ENCODE measurements at regions not wholly inside any gene's neighbourhood (a gene's known extent, or its start where the extent isn't known, plus 50 kb on each side); places are given as distances from the start of the nearest gene placed in this dataset.

- Mint-ChIP-seq H3K4me3 (no peak overlapping the region), H3K4me1 (peaks cover 8% of the 10 kb centered on the region), H3K27ac (no peak overlapping the region), H3K9me3 (no peaks in the 10 kb centered on the region), H3K27me3 (peaks cover 3% of the 10 kb centered on the region), H3K36me3 (no peaks in the 10 kb centered on the region)
- ATAC-seq (ENCODE audit: low read depth) (no peak), DNase-seq (ENCODE audit: low spot score in 2 of 2) (no peak)
Observed at GRCh38 chr11:8830641-8831040, 80.3 kb upstream of the AKIP1 start.

- ATAC-seq (ENCODE audit: low read depth) (no peak), DNase-seq (ENCODE audit: low spot score in 2 of 2) (no peak)
- peaks cover 6% of the 10 kb centered on the region for H3K27me3 Mint-ChIP-seq
- H3K36me3 Mint-ChIP-seq: no peaks in the 10 kb centered on the region
- H3K4me3 Mint-ChIP-seq: no peak overlapping the region
- no peaks in the 10 kb centered on the region for H3K9me3 Mint-ChIP-seq
- peaks cover 8% of the 10 kb centered on the region for H3K4me1 Mint-ChIP-seq
- H3K27ac Mint-ChIP-seq: no peak overlapping the region
Observed at GRCh38 chr11:8831861-8832260, 79.1 kb upstream of the AKIP1 start.

- Mint-ChIP-seq H3K27me3 (peaks cover 6% of the 10 kb centered on the region), H3K4me1 (peaks cover 8% of the 10 kb centered on the region), H3K27ac (no peak overlapping the region), H3K36me3 (no peaks in the 10 kb centered on the region), H3K9me3 (no peaks in the 10 kb centered on the region), H3K4me3 (no peak overlapping the region)
- DNase-seq (ENCODE audit: low spot score in 2 of 2) (no peak), ATAC-seq (ENCODE audit: low read depth) (peak; percentile 93)
Observed at GRCh38 chr11:8832571-8833260, 78.3 kb upstream of the AKIP1 start.

GRCh38 chr11:8833568-8834315 lies 77.2 kb upstream of the AKIP1 start:
- DNase-seq (ENCODE audit: low spot score in 2 of 2) (no peak), ATAC-seq (ENCODE audit: low read depth) (no peak)
- peaks cover 8% of the 10 kb centered on the region for H3K4me1 Mint-ChIP-seq
- peaks cover 11% of the 10 kb centered on the region for H3K27me3 Mint-ChIP-seq
- no peak overlapping the region for H3K27ac Mint-ChIP-seq
- no peaks in the 10 kb centered on the region for H3K36me3 Mint-ChIP-seq
- no peaks in the 10 kb centered on the region for H3K9me3 Mint-ChIP-seq
- H3K4me3 Mint-ChIP-seq: no peak overlapping the region

- peaks cover 8% of the 10 kb centered on the region for H3K4me1 Mint-ChIP-seq
- H3K27me3 Mint-ChIP-seq: peaks cover 11% of the 10 kb centered on the region
- H3K36me3 Mint-ChIP-seq: no peaks in the 10 kb centered on the region
- ATAC-seq (ENCODE audit: low read depth): no peak
- DNase-seq (ENCODE audit: low spot score in 2 of 2): no peak
- H3K27ac Mint-ChIP-seq: no peak overlapping the region
- H3K9me3 Mint-ChIP-seq: no peaks in the 10 kb centered on the region
- H3K4me3 Mint-ChIP-seq: no peak overlapping the region
Observed at GRCh38 chr11:8834379-8834778, 76.6 kb upstream of the AKIP1 start.

- H3K9me3 Mint-ChIP-seq: no peaks in the 10 kb centered on the region
- H3K4me3 Mint-ChIP-seq: no peak overlapping the region
- peaks cover 13% of the 10 kb centered on the region for H3K27me3 Mint-ChIP-seq
- DNase-seq (ENCODE audit: low spot score in 2 of 2) (no peak), ATAC-seq (ENCODE audit: low read depth) (no peak)
- no peaks in the 10 kb centered on the region for H3K36me3 Mint-ChIP-seq
- H3K4me1 Mint-ChIP-seq: peaks cover 2% of the 10 kb centered on the region
- no peak overlapping the region for H3K27ac Mint-ChIP-seq
Observed at GRCh38 chr11:8838248-8838647, 72.7 kb upstream of the AKIP1 start.

GRCh38 chr11:8839306-8839956 lies 71.6 kb upstream of the AKIP1 start:
- no peaks in the 10 kb centered on the region for H3K9me3 Mint-ChIP-seq
- no peak overlapping the region for H3K27ac Mint-ChIP-seq

GRCh38 chr11:8839957-8840945 lies 70.7 kb upstream of the AKIP1 start:
- Mint-ChIP-seq H3K4me3 (no peak overlapping the region), H3K27ac (no peak overlapping the region), H3K36me3 (no peaks in the 10 kb centered on the region), H3K9me3 (no peaks in the 10 kb centered on the region), H3K4me1 (no peaks in the 10 kb centered on the region), H3K27me3 (peaks cover 18% of the 10 kb centered on the region)
- ATAC-seq (ENCODE audit: low read depth) (no peak), DNase-seq (ENCODE audit: low spot score in 2 of 2) (no peak)

More at GRCh38 chr11:8839306-8839956, 71.6 kb upstream of the AKIP1 start:
- peaks cover 18% of the 10 kb centered on the region for H3K27me3 Mint-ChIP-seq
- no peaks in the 10 kb centered on the region for H3K4me1 Mint-ChIP-seq
- DNase-seq (ENCODE audit: low spot score in 2 of 2) (no peak), ATAC-seq (ENCODE audit: low read depth) (no peak)
- no peak overlapping the region for H3K4me3 Mint-ChIP-seq
- no peaks in the 10 kb centered on the region for H3K36me3 Mint-ChIP-seq

- no peak overlapping the region for H3K27ac Mint-ChIP-seq
- H3K4me1 Mint-ChIP-seq: no peaks in the 10 kb centered on the region
- peaks cover 12% of the 10 kb centered on the region for H3K27me3 Mint-ChIP-seq
- no peaks in the 10 kb centered on the region for H3K36me3 Mint-ChIP-seq
- DNase-seq (ENCODE audit: low spot score in 2 of 2): no peak
- no peaks in the 10 kb centered on the region for H3K9me3 Mint-ChIP-seq
- no peak for ATAC-seq (ENCODE audit: low read depth)
- no peak overlapping the region for H3K4me3 Mint-ChIP-seq
Observed at GRCh38 chr11:8841899-8842298, 69.1 kb upstream of the AKIP1 start.

GRCh38 chr11:8858808-8859207 lies 52.2 kb upstream of the AKIP1 start:
- DNase-seq (ENCODE audit: low spot score in 2 of 2) (no peak), ATAC-seq (ENCODE audit: low read depth) (no peak)
- H3K4me3 Mint-ChIP-seq: no peak overlapping the region
- H3K27ac Mint-ChIP-seq: no peak overlapping the region
- H3K36me3 Mint-ChIP-seq: no peaks in the 10 kb centered on the region
- H3K27me3 Mint-ChIP-seq: peaks cover 8% of the 10 kb centered on the region
- H3K9me3 Mint-ChIP-seq: no peaks in the 10 kb centered on the region
- no peaks in the 10 kb centered on the region for H3K4me1 Mint-ChIP-seq

Data from memory B cell (primary cell).